22Rv1 (cell line): ENCODE measurements at regions not wholly inside any gene's neighbourhood (a gene's known extent, or its start where the extent isn't known, plus 50 kb on each side); places are given as distances from the start of the nearest gene placed in this dataset.

Source experiments
- H3K27ac ChIP-seq: fragments of 450-650 bp; 2 replicates; pipeline ENCODE4 v1.5.1; 2017
- CTCF ChIP-seq: fragments of 450-650 bp; IDR thresholded peaks from 2 replicates; pipeline ENCODE4 v1.5.1; 2017; ENCODE audit warnings: mild to moderate bottlenecking
- ZFX ChIP-seq: fragments of 450-650 bp; IDR thresholded peaks from 2 replicates; pipeline ENCODE4 v1.6.1; 2017; ENCODE audit warnings: antibody characterized with exemption, borderline replicate concordance

GRCh38 chrX:40843643-40844042 is 108.3 kb upstream of the MED14 start:
- TF ChIP-seq ZFX = no peak
- TF ChIP-seq CTCF = no peak
- no peak overlapping the region for H3K27ac ChIP-seq

GRCh38 chrX:40844471-40844870 is 109.1 kb upstream of the MED14 start:
- H3K27ac ChIP-seq = no peak overlapping the region
- TF ChIP-seq ZFX = no peak
- no peak for TF ChIP-seq CTCF

GRCh38 chrX:40845331-40845911 is 110.1 kb upstream of the MED14 start:
- no peak overlapping the region for H3K27ac ChIP-seq
- TF ChIP-seq ZFX (no peak), CTCF (no peak)

GRCh38 chrX:40849906-40850823 is 114.8 kb upstream of the MED14 start:
- no peak for TF ChIP-seq ZFX
- TF ChIP-seq CTCF = no peak
- H3K27ac ChIP-seq = no peak overlapping the region

DNA sequence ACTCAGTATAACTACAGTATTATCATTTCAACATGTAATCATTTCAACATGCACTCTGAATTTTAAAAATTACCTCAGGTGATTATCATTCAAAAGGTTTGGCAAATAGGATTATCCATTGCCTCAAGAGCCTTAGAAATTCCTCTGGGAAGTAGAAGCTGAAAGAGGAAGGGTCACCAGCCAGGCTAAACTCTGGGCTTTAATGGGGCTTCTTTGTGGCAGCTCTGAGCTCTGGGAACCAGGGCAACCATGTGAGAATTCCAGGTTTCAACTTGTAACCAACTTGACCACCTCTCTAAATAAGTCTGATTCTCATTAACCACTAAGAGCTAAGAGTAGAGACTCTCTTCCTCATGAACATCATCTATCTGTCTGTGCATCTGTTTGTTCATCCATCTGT is 117.2 kb upstream of the MED14 start:
- no peak for TF ChIP-seq ZFX
- no peak for TF ChIP-seq CTCF
- no peak overlapping the region for H3K27ac ChIP-seq

DNA sequence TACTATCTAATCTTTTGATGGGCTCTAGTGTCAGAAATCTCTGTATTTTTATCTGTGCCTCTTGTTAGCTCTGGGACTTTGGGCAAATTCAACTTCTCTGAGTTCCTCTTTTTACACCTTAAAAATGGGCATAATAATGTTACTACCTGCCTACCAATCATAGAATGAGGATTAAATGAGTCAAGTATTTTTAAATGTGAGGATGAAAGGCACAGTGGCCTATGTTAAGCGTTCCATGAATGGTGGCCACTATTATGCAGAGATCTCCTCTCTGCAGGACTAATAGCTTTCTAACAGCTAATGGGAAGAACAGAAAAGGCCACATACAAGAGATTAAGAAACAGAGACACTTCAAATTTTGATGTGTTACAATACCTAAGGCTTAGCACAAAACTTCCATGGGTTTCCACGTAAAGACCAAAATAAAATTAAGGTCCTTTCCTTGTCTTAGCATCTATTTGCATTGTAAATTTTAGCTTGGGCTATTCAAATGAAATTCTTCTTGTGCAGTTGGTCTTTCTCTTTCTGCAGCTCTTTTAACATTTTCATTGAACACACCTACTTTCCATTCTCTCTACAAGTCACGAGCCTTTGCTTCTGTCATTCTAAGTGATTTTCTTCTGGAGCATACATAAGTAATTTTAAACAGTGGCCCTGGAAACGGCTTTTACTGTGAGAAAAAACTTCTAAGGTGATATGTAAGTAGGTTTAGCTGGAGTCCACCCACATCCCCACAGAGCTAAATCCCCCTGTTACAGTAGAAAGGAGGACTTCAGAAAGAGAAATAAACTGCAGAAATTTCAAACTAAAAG is 117.9 kb upstream of the MED14 start:
- no peak overlapping the region for H3K27ac ChIP-seq
- TF ChIP-seq CTCF (no peak), ZFX (no peak)

DNA sequence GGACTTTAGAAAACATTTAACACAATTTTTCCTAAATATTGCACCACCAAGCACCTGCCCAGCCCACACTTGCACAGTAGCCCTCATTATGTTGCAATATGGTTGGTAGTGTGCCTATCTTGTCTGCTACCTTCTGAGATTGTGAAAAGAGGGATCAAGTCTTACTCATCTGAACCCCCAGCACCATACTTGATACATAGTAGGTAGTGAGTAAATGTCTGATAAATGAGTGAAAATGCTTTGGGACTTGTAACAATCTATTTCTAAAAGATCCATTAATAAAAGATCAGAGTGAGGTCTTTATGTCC is 118.4 kb upstream of the MED14 start:
- TF ChIP-seq ZFX = no peak
- TF ChIP-seq CTCF = no peak
- H3K27ac ChIP-seq = no peak overlapping the region
